HG02623 (cell line): ENCODE measurements at regions not wholly inside any gene's neighbourhood (a gene's known extent, or its start where the extent isn't known, plus 50 kb on each side); places are given as distances from the start of the nearest gene placed in this dataset.
"Not testable (repeated sequence)": the region's sequence is repeated elsewhere in the genome, so short reads cannot be mapped to it uniquely, and the experiment has no call there.

ENCODE experiments used
- ATAC-seq: cut with Tn5 transposase; IDR thresholded peaks from one replicate; pipeline ENCODE4 v1.9.1; 2021; ENCODE audit warnings: moderate library complexity; ENCODE audit not compliant: unreplicated experiment

DNA sequence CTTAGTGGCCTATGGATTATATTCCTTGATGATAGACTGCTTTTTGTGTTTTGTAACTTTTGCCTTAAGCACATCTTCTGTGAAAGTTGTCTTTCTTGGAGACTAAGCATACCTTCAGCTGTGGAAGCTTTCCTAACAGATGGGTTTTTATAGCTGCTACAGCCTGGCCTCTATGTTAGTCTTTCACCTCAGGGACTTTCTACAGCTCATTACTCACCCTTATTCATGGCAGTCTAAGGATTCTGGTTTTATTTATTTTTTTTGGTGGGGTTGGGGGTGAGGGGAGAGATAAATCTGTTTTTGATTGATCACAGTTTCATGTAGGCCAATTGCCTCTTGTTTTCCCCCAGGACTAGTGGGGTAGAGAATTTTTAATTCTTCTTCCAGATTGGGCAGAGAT, 219.9 kb downstream of the DKK1 start:
- no peak for ATAC-seq

DNA sequence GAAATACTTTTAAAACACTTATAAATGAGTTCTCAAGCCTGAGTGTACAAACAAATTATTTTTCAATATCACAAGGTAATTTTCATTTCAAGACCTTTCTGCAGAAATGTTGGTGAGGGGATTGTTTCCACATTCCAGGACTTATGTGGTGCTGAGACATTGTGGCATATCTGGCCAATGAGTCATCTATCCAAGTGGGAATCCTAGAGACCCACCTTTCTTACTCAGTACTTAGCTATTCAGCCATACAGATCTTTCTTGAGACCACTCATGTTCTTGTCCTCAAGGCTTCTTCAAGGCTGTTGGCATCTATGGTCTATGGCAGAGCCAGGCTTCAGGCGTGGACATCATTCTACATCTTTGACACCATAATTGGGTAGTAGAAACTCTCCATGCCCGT, 225.4 kb downstream of the DKK1 start:
- ATAC-seq = no peak

DNA sequence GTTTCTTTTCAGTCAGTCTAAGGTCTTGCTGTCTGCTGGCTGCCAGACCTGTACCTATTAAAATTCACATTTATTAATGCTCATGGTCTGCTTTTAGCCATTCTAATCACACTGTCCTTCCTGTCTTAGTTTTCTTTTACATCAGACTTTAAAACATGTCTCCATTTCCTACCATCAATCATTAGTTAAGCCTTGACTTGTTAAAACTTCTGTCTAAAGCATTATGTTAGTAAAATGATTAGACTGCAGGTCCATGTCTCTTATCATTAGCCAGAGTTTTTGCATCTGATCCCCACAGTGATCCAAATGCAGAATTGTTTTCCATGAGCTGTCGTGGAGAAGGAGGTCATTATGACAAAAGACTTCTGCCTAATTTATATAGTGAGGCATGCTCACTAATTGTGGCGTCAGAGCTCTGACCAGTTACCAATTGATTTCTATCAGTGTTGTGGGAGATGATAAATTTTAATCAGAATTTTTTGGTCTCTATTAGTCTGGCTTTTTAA, 226.5 kb downstream of the DKK1 start:
- no peak for ATAC-seq

DNA sequence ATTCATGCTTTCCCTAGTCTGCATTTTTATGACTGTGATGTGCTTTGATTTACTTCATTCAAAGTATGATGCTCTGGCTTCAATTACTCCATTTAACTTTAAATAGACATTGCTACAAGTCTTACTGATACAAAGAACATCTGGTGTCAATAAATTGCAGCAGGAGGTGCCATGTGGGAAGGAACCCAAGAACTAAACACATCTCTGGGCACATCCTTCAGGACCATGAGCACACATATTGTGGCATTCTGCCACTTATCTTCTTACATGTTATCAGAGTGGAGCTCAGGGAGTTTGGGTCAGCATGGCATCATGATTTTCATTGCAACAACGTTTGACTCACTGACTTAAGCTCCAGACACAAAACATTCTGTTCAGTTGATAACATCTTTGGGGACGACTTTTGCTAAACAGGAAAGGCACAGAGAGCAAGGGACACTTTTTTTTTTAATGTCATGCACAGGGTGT, 227.0 kb downstream of the DKK1 start:
- ATAC-seq = no peak

- no peak for ATAC-seq
These were observed 228.8 kb downstream of the DKK1 start for GRCh38 chr10:52542906-52543305.

- no peak for ATAC-seq
These were observed 221.5 kb downstream of the MBL2 start for GRCh38 chr10:52551046-52551445.

DNA sequence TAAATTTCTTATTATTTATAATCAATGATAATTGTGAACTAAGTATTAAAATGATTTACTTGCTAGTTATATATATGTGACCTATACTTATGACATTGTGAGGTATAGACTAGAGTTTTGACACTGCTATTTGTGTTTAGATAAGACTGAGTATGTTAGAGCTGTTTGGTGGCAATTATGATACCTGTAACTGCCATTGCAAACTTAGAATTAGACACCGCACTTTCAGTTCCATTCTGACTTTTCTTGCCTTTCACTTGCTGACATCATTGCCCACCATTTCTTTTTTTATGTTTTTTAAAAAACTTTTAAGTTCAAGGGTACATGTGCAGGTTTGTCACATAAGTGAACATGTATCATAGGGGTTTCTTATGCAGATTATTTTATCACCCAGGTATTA, 214.5 kb downstream of the MBL2 start:
- no peak for ATAC-seq

DNA sequence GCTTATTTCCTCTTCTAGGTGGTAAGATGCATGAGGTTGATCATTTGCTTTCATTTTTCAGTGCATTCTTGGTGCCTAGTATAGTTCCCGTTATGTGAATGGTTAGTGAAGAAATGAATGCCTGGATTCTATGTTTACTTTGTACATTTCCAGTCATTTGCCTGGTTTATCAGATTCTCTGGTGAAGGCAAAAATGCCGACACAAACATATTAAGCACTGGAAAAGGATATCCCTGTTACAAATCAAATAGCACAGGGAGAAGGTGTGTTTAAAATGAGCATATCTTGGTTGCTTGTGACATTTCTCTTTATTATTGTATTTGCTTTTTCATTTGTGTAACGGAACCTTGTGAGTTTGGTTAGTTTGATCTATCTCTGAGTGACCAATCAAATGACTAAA, 211.3 kb downstream of the MBL2 start:
- ATAC-seq = no peak

DNA sequence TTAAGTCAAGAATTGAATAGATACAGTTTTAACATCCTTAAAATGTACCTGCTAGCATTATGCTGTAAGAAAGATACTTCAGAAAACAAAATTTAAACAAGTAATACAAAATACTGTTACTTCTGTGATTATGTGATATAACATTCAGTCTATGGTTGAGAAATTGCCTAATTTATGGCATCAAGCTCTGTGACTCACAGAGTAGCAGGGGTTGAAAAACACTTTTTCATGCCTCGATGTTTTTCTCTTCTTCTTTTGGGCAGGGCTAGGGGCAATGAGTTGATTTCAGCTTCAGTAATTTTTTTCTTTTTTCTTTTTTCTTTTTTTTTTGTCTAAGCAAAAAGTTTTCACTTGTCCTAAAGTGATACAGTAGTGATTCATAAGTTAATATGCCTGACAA, 209.2 kb downstream of the MBL2 start:
- ATAC-seq = no peak

GRCh38 chr10:52566471-52567246, 205.9 kb downstream of the MBL2 start:
- no peak for ATAC-seq

- no peak for ATAC-seq
These were observed 205.4 kb downstream of the MBL2 start for GRCh38 chr10:52567247-52567580.

GRCh38 chr10:52568309-52568708, 204.3 kb downstream of the MBL2 start:
- no peak for ATAC-seq

- no peak for ATAC-seq
These were observed 202.1 kb downstream of the MBL2 start for GRCh38 chr10:52570490-52570889.

GRCh38 chr10:52571018-52571417, 201.6 kb downstream of the MBL2 start:
- no peak for ATAC-seq

GRCh38 chr10:52571516-52572182, 200.9 kb downstream of the MBL2 start:
- no peak for ATAC-seq

DNA sequence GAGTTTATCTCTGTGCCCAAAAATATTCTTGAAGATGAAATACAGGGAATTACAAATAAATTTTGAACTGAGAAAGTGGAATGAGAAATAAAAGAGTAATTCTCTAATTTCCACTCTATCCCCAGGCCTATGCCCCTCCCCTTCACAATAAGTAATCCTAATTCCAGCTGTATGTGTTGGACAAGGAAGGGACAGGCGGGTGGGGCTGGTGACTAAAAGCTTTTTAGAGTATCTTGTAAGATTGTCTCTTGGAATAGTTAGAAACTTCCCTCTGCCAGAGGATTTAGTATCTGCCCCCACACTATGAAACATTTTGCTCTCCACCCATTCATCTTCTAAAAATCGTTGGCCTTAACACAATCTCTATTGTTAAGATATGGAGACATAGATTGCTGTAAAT, 199.2 kb downstream of the MBL2 start:
- ATAC-seq = no peak

- no peak for ATAC-seq
These were observed 197.9 kb downstream of the MBL2 start for GRCh38 chr10:52574697-52575096.

DNA sequence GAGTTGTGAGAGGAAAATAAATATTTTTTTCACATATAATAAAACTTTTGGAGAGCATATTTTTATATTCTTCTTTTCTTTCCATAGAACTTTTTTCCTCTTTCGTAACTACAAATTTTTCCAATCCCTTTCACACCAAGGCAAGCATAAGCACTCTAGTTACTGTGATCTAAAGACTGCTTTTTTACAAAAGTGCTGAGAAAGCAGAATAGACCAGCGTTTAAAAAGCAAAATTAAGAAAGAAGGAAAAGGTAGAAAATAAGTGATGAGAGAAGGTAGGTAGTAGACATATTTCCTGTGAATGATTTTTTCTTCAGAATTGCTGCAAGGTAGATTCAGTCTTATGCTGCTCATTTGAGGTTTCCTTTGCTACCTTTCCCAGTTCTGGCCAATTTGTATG, 195.5 kb downstream of the MBL2 start:
- no peak for ATAC-seq

GRCh38 chr10:52578871-52579405, 193.6 kb downstream of the MBL2 start:
- no peak for ATAC-seq

DNA sequence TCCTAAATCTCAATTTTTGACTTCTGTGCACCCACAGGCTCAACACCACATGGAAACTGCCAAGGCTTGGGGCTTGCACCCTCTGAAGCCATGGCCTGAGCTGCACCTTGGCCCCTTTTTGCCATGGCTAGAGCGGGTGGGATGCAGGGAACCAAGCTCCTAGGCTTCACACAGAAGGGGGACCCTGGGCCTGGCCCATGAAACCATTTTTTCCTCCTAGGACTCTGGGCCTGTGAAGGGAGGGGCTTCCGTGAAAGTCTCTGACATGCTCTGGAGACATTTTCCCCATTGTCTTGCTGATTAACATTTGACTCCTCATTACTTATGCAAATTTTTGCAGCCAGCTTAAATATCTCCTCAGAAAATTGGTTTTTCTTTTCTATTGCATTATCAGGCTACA, 190.9 kb downstream of the MBL2 start:
- not testable (repeated sequence) for ATAC-seq

GRCh38 chr10:52583336-52583735, 189.2 kb downstream of the MBL2 start:
- ATAC-seq = no peak

DNA sequence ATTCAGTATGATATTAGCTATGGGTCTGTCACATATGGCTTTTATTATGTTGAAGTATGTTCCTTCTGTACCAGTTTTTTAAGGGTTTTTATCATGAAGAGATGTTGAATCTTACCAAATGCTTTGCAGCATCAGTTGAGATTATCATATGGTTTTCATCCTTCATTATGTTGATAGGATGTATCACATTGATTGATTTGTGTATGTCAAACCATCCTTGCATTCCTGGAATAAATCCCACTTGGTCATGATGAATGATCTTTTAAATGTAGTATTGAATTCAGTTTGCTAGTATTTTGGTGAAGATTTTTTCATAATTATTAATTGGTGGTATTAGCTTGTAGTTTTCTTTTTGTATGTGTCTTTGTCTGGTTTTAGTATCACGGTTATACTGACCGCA, 185.9 kb downstream of the MBL2 start:
- ATAC-seq = no peak
